Smooth muscle cell (in vitro differentiated cells): ENCODE measurements at regions not wholly inside any gene's neighbourhood (a gene's known extent, or its start where the extent isn't known, plus 50 kb on each side); places are given as distances from the start of the nearest gene placed in this dataset.

Source experiments
- DNase-seq: peaks from one replicate; lab custom pipeline; 2025; ENCODE audit not compliant: unreplicated experiment; lab: John Stamatoyannopoulos, UW
- H2AFZ ChIP-seq: fragments of 200-600 bp; sonication (generic); 2 replicates; pipeline ENCODE4 v1.6.0; 2016; ENCODE audit warnings: antibody characterized with exemption, low read depth, mild to moderate bottlenecking
- H3F3A ChIP-seq: fragments of 200-600 bp; sonication (generic); 2 replicates; pipeline ENCODE4 v1.6.0; 2017; ENCODE audit warnings: antibody characterized with exemption, low read depth
- H3K27ac ChIP-seq: fragments of 200-600 bp; sonication (generic); 2 replicates; pipeline ENCODE4 v1.5.1; 2016; ENCODE audit warnings: low read depth, mild to moderate bottlenecking
- H3K27me3 ChIP-seq: fragments of 200-600 bp; sonication (generic); 2 replicates; pipeline ENCODE4 v1.6.1; 2016; ENCODE audit warnings: low read depth, mild to moderate bottlenecking
- H3K36me3 ChIP-seq: fragments of 200-600 bp; sonication (generic); 2 replicates; pipeline ENCODE4 v1.5.1; 2016; ENCODE audit warnings: low read depth
- H3K4me1 ChIP-seq: fragments of 200-600 bp; sonication (generic); 2 replicates; pipeline ENCODE4 v1.5.1; 2016; ENCODE audit warnings: low read depth
- H3K4me2 ChIP-seq: fragments of 200-600 bp; sonication (generic); 2 replicates; pipeline ENCODE4 v1.6.0; 2016; ENCODE audit warnings: mild to moderate bottlenecking
- H3K4me3 ChIP-seq: fragments of 200-600 bp; sonication (generic); 2 replicates; pipeline ENCODE4 v1.5.1; 2016; ENCODE audit warnings: mild to moderate bottlenecking
- H3K79me2 ChIP-seq: fragments of 200-600 bp; sonication (generic); 2 replicates; pipeline ENCODE4 v1.6.0; 2016; ENCODE audit warnings: low read depth, mild to moderate bottlenecking
- H3K9ac ChIP-seq: fragments of 200-600 bp; sonication (generic); 2 replicates; pipeline ENCODE4 v1.6.0; 2016; ENCODE audit warnings: low read depth
- H3K9me3 ChIP-seq: fragments of 200-600 bp; sonication (generic); replicated peaks from 2 replicates; pipeline ENCODE4 v1.5.1; 2016; ENCODE audit warnings: low read depth
- H4K20me1 ChIP-seq: fragments of 200-600 bp; sonication (generic); 2 replicates; pipeline ENCODE4 v1.6.0; 2016; ENCODE audit warnings: low read depth
- WGBS: methylation state at CpG from one replicate; pipeline ENCODE4 v1.1.7; 2016; ENCODE audit warnings: low lambda C conversion rate; 5-methylcytosine and 5-hydroxymethylcytosine counted together
- TF ChIP-seq, protein P1 (sequence below): fragments of 200-600 bp; sonication (generic); IDR thresholded peaks from 2 replicates; pipeline ENCODE4 v1.5.1; 2017; ENCODE audit warnings: borderline replicate concordance, mild to moderate bottlenecking, antibody characterized with exemption; ENCODE audit not compliant: insufficient read depth, poor library complexity, severe bottlenecking

DNA sequence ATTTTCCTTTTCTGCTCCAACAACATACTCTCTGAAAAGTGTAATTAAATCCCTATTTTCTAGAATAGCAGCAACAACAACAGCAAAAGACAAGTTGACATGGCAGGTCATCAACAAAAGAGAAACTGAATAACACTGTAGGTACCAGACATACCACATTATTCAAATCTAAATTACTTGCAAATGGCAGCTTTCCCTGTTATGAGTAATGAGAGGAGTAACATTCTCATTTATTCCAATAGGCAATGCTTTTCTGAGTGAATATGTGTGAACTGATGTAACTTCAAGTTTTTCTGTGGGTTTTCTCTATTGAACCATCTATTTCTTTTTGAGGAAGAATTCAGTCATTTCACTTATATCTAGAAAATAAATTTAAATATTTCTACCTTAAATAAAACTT, 501.5 kb downstream of the TRIB2 start:
- Histone ChIP-seq H3K36me3 (no peaks in the 10 kb centered on the region), H3K4me1 (no peaks in the 10 kb centered on the region), H3F3A (no peaks in the 10 kb centered on the region), H2AFZ (no peak overlapping the region), H3K4me3 (no peak overlapping the region), H3K9me3 (no peaks in the 10 kb centered on the region), H3K79me2 (no peaks in the 10 kb centered on the region), H3K4me2 (no peak overlapping the region), H3K9ac (no peak overlapping the region), H3K27me3 (no peaks in the 10 kb centered on the region), H4K20me1 (no peaks in the 10 kb centered on the region), H3K27ac (no peak overlapping the region)
- TF ChIP-seq, protein P1, sequence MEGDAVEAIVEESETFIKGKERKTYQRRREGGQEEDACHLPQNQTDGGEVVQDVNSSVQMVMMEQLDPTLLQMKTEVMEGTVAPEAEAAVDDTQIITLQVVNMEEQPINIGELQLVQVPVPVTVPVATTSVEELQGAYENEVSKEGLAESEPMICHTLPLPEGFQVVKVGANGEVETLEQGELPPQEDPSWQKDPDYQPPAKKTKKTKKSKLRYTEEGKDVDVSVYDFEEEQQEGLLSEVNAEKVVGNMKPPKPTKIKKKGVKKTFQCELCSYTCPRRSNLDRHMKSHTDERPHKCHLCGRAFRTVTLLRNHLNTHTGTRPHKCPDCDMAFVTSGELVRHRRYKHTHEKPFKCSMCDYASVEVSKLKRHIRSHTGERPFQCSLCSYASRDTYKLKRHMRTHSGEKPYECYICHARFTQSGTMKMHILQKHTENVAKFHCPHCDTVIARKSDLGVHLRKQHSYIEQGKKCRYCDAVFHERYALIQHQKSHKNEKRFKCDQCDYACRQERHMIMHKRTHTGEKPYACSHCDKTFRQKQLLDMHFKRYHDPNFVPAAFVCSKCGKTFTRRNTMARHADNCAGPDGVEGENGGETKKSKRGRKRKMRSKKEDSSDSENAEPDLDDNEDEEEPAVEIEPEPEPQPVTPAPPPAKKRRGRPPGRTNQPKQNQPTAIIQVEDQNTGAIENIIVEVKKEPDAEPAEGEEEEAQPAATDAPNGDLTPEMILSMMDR, result no peak
- no peak for DNase-seq

GRCh38 chr2:13227578-13227977, 510.8 kb downstream of the TRIB2 start:
- Histone ChIP-seq H3K4me2 (no peak overlapping the region), H3K79me2 (no peaks in the 10 kb centered on the region), H3K4me1 (no peaks in the 10 kb centered on the region), H3K4me3 (no peak overlapping the region), H3K9ac (no peak overlapping the region), H3K36me3 (no peaks in the 10 kb centered on the region), H3K27me3 (no peaks in the 10 kb centered on the region), H3K27ac (no peak overlapping the region), H2AFZ (no peak overlapping the region), H4K20me1 (no peaks in the 10 kb centered on the region), H3F3A (no peaks in the 10 kb centered on the region), H3K9me3 (no peaks in the 10 kb centered on the region)
- DNase-seq, result no peak
- 67% methylated on average over 5 of the region's 5 CpGs for WGBS
- TF ChIP-seq, protein P1, result no peak

DNA sequence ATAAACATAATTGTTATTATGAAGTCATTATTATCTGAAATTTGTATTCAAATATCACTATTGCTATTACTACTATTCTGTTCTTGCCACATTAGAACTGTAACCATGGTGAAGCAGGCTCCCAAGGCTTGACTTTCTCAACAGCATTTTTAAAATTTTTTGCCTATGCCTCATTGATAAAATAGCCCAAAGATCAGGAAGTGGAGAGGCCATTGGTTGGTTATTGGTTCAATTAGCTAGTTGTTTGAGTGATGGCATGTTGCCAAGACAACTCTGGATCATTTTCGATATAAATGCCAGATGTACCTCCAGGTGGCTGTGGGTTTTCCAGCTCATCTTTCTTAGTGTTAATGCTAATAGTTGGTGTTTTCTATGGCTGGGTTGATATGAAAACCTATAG, 513.5 kb downstream of the TRIB2 start:
- no peak overlapping the region for H3K4me2 ChIP-seq
- H3F3A ChIP-seq, result no peaks in the 10 kb centered on the region
- WGBS, result 90% methylated on average over 1 of the region's 1 CpG
- no peaks in the 10 kb centered on the region for H4K20me1 ChIP-seq
- no peak for DNase-seq
- no peak overlapping the region for H3K4me3 ChIP-seq
- H3K9ac ChIP-seq, result no peak overlapping the region
- TF ChIP-seq, protein P1, result no peak
- H3K79me2 ChIP-seq, result no peaks in the 10 kb centered on the region
- no peak overlapping the region for H2AFZ ChIP-seq
- H3K4me1 ChIP-seq, result no peaks in the 10 kb centered on the region
- H3K27ac ChIP-seq, result no peak overlapping the region
- H3K9me3 ChIP-seq, result no peaks in the 10 kb centered on the region
- no peaks in the 10 kb centered on the region for H3K36me3 ChIP-seq
- no peaks in the 10 kb centered on the region for H3K27me3 ChIP-seq

DNA sequence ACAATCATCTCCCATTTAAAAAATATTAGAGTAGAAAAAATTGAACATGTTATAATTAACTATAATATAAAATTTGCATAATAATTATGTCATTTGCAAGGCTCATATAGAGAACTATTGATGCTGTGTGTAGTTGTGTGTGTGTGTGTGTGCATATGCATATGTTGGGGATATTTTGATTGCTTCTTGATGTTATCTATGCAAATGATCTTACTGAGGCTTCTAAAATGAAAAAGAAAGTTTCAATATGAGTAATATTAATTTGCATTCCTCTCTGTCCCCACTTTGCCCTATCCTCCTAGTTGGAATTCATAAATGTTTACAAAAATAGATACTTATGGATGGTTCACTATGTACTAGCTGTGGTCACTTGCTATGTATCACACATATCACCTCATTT, 523.3 kb downstream of the TRIB2 start:
- Histone ChIP-seq H3K9me3 (no peaks in the 10 kb centered on the region), H3K4me3 (no peak overlapping the region), H3K9ac (no peak overlapping the region), H3F3A (no peaks in the 10 kb centered on the region), H3K27ac (no peak overlapping the region), H3K4me1 (no peaks in the 10 kb centered on the region), H3K36me3 (no peaks in the 10 kb centered on the region), H3K4me2 (no peak overlapping the region), H4K20me1 (no peaks in the 10 kb centered on the region), H3K27me3 (no peaks in the 10 kb centered on the region), H3K79me2 (no peaks in the 10 kb centered on the region), H2AFZ (no peak overlapping the region)
- TF ChIP-seq, protein P1, result no peak
- DNase-seq, result no peak
